ENCODE measurements at regions not wholly inside any gene's neighbourhood (a gene's known extent, or its start where the extent isn't known, plus 50 kb on each side); places are given as distances from the start of the nearest gene placed in this dataset.

- no peak for TF ChIP-seq POLR2A (IDR thresholded peaks at IDR 0.05)
- TF ChIP-seq POLR2AphosphoS5 (IDR thresholded peaks at IDR 0.05) = no peak
- TF ChIP-seq CTCF (IDR thresholded peaks at IDR 0.05) = no peak
- no peak for TF ChIP-seq EP300 (IDR thresholded peaks at IDR 0.05)
These were observed 961.1 kb downstream of the XPNPEP1 start for GRCh38 chr10:108962172-108962571.
